HEK293 (cell line): ENCODE measurements at regions not wholly inside any gene's neighbourhood (a gene's known extent, or its start where the extent isn't known, plus 50 kb on each side); places are given as distances from the start of the nearest gene placed in this dataset.

Experiments used
- CTCF ChIA-PET: fragments of 350-600 bp; formaldehyde crosslinking; extraction: SDS; loops from one replicate; lab custom pipeline; 2021; ENCODE audit warnings: antibody characterized with exemption; lab: Yijun Ruan, JAX
- POLR2A ChIA-PET: fragments of 300-600 bp; formaldehyde crosslinking; extraction: SDS; loops from one replicate; lab custom pipeline; 2020; ENCODE audit warnings: antibody characterized with exemption, inconsistent platforms; lab: Yijun Ruan, JAX
- H3K27ac ChIP-seq: fragments of 200-500 bp; sonication (Bioruptor generic); 2 replicates; pipeline ENCODE4 v1.5.1; 2014; ENCODE audit warnings: low read depth, low read length, control low read depth, inconsistent platforms; ENCODE audit errors: extremely low read depth
- H3K36me3 ChIP-seq, 2 experiments: fragments of 200-500 bp in 1 of 2; sonication (Bioruptor generic) in 1 of 2; 1 replicate in 1 of 2; 2 replicates in 1 of 2; pipeline ENCODE4 v1.5.1; 2014 to 2017; ENCODE audit warnings: inconsistent platforms in 2 of 2, low read length in 2 of 2; ENCODE audit not compliant: control insufficient read depth in 2 of 2, insufficient read depth in 1 of 2
- H3K4me1 ChIP-seq: fragments of 200-500 bp; sonication (Bioruptor generic); 2 replicates; pipeline ENCODE4 v1.5.1; 2014; ENCODE audit warnings: mild to moderate bottlenecking, low read length, inconsistent platforms; ENCODE audit not compliant: control insufficient read depth, insufficient read depth
- H3K4me3 ChIP-seq: 2 replicates; pipeline ENCODE4 v1.5.1; 2011; ENCODE audit warnings: low read depth, mild to moderate bottlenecking, control low read depth, low read length, moderate library complexity
- H3K9me3 ChIP-seq: fragments of 200-500 bp; sonication (Bioruptor generic); 2 replicates; pipeline ENCODE4 v1.5.1; 2014; ENCODE audit warnings: low read depth, low read length, inconsistent platforms; ENCODE audit not compliant: control insufficient read depth, insufficient read depth
- ELK4 ChIP-seq: IDR thresholded peaks from 2 replicates; pipeline ENCODE4 v1.6.1; 2011; ENCODE audit warnings: mild to moderate bottlenecking, low read depth, low read length, borderline replicate concordance
- GFI1B ChIP-seq: fragments of 450-650 bp; formaldehyde crosslinking; IDR thresholded peaks from 2 replicates; pipeline ENCODE4 v1.5.1; 2016; ENCODE audit warnings: missing biosample characterization, missing genetic modification characterization
- HIC1 ChIP-seq: fragments of 450-650 bp; formaldehyde crosslinking; IDR thresholded peaks from 2 replicates; pipeline ENCODE4 v1.5.1; 2016; ENCODE audit warnings: missing biosample characterization, missing genetic modification characterization
- KLF16 ChIP-seq: fragments of 450-650 bp; formaldehyde crosslinking; IDR thresholded peaks from 2 replicates; pipeline ENCODE4 v1.5.1; 2017; ENCODE audit warnings: missing biosample characterization, missing genetic modification characterization
- KLF9 ChIP-seq: fragments of 450-650 bp; formaldehyde crosslinking; IDR thresholded peaks from 2 replicates; pipeline ENCODE4 v1.5.1; 2016; ENCODE audit warnings: missing biosample characterization, missing genetic modification characterization, low read depth
- SCRT2 ChIP-seq: fragments of 450-650 bp; formaldehyde crosslinking; IDR thresholded peaks from 2 replicates; pipeline ENCODE4 v1.5.1; 2016; ENCODE audit warnings: missing biosample characterization, missing genetic modification characterization
- ZNF155 ChIP-seq: fragments of 450-650 bp; formaldehyde crosslinking; IDR thresholded peaks from 2 replicates; pipeline ENCODE4 v1.5.1; 2016; ENCODE audit warnings: missing biosample characterization, missing genetic modification characterization
- ZNF157 ChIP-seq: fragments of 450-650 bp; formaldehyde crosslinking; IDR thresholded peaks from 2 replicates; pipeline ENCODE4 v1.5.1; 2016; ENCODE audit warnings: missing biosample characterization, missing genetic modification characterization
- ZNF18 ChIP-seq: fragments of 450-650 bp; formaldehyde crosslinking; IDR thresholded peaks from 2 replicates; pipeline ENCODE4 v1.5.1; 2016; ENCODE audit warnings: missing biosample characterization, missing genetic modification characterization
- ZNF2 ChIP-seq: fragments of 450-650 bp; formaldehyde crosslinking; IDR thresholded peaks from 2 replicates; pipeline ENCODE4 v1.5.1; 2016; ENCODE audit warnings: missing biosample characterization, missing genetic modification characterization
- ZNF223 ChIP-seq: fragments of 450-650 bp; formaldehyde crosslinking; IDR thresholded peaks from 2 replicates; pipeline ENCODE4 v1.5.1; 2016; ENCODE audit warnings: missing biosample characterization, missing genetic modification characterization
- ZNF266 ChIP-seq: fragments of 450-650 bp; formaldehyde crosslinking; IDR thresholded peaks from 2 replicates; pipeline ENCODE4 v1.5.1; 2016; ENCODE audit warnings: missing biosample characterization, missing genetic modification characterization, low read depth
- ZNF274 ChIP-seq, 2 experiments: fragments of 200-500 bp in 1 of 2; fragments of 450-650 bp in 1 of 2; sonication (Bioruptor generic) in 1 of 2; formaldehyde crosslinking in 1 of 2; IDR thresholded peaks; 2 replicates each; pipeline versions ENCODE4 v1.5.1 to v1.6.1; 2014 to 2016; ENCODE audit warnings: borderline replicate concordance in 1 of 2, inconsistent platforms in 1 of 2, low read length in 1 of 2, missing biosample characterization in 1 of 2, missing genetic modification characterization in 1 of 2
- ZNF280C ChIP-seq: fragments of 450-650 bp; formaldehyde crosslinking; IDR thresholded peaks from 2 replicates; pipeline ENCODE4 v1.5.1; 2016; ENCODE audit warnings: missing biosample characterization, missing genetic modification characterization
- ZNF398 ChIP-seq: fragments of 450-650 bp; formaldehyde crosslinking; IDR thresholded peaks from 2 replicates; pipeline ENCODE4 v1.5.1; 2017; ENCODE audit warnings: missing biosample characterization, missing genetic modification characterization
- ZNF571 ChIP-seq: fragments of 450-650 bp; formaldehyde crosslinking; IDR thresholded peaks from 2 replicates; pipeline ENCODE4 v1.5.0; 2017; ENCODE audit warnings: missing biosample characterization, missing genetic modification characterization
- ZNF629 ChIP-seq: fragments of 450-650 bp; formaldehyde crosslinking; IDR thresholded peaks from 2 replicates; pipeline ENCODE4 v1.5.1; 2017; ENCODE audit warnings: missing biosample characterization, missing genetic modification characterization
- ZXDB ChIP-seq: fragments of 450-650 bp; formaldehyde crosslinking; IDR thresholded peaks from 2 replicates; pipeline ENCODE4 v1.5.1; 2016; ENCODE audit warnings: missing biosample characterization, missing genetic modification characterization

- H3K4me3 ChIP-seq, result no peak overlapping the region
- no peak overlapping the region for H3K27ac ChIP-seq
- H3K36me3 ChIP-seq, result no peaks in the 10 kb centered on the region
- CTCF ChIA-PET, result interaction anchor here (1.4 kb wide), 1 partner anchor 17 kb away, joined by 4 read pairs; no protein-coding TSS in a partner anchor
- POLR2A ChIA-PET, result no interaction called here
- TF ChIP-seq ZNF266 (no peak), ZNF571 (no peak), KLF9 (tag by site-specific recombination) (no peak), ZNF18 (tag by site-specific recombination) (no peak), ZNF2 (tag by site-specific recombination) (no peak), ZNF280C (tag by site-specific recombination) (no peak), ZXDB (no peak)
- H3K9me3 ChIP-seq, result no peaks in the 10 kb centered on the region
- H3K4me1 ChIP-seq, result no peaks in the 10 kb centered on the region
Measured at GRCh38 chr4:33078145-33078544, 2358.0 kb downstream of the PCDH7 start.

GRCh38 chr4:33080275-33080674 is 2360.1 kb downstream of the PCDH7 start:
- TF ChIP-seq ZNF629 (tag by site-specific recombination), result no peak
- TF ChIP-seq SCRT2 (tag by site-specific recombination), result no peak
- TF ChIP-seq ZNF274 (IDR thresholded peaks at IDR 0.05; ENCODE audit: low read length), result no peak
- no peak for TF ChIP-seq ZNF274 (tag by site-specific recombination; IDR thresholded peaks at IDR 0.05; ENCODE audit: borderline replicate concordance)
- no peak for TF ChIP-seq ZNF223
- no peak for TF ChIP-seq ZNF398 (tag by site-specific recombination)
- no peak for TF ChIP-seq KLF16
- no peak for TF ChIP-seq ZNF155 (tag by site-specific recombination)
- TF ChIP-seq GFI1B (tag by site-specific recombination), result no peak
- no peak for TF ChIP-seq HIC1 (tag by site-specific recombination)
- no peak for TF ChIP-seq ZNF157 (tag by site-specific recombination)
- TF ChIP-seq ELK4, result no peak
- ChIA-PET POLR2A (no interaction called here), CTCF (no interaction called here)
- Histone ChIP-seq H3K4me3 (no peak overlapping the region), H3K36me3 (no peaks in the 10 kb centered on the region), H3K9me3 (no peaks in the 10 kb centered on the region), H3K4me1 (no peaks in the 10 kb centered on the region), H3K27ac (no peak overlapping the region)
